Activated CD4-positive, alpha-beta T cell treated with anti-CD3 and anti-CD28 coated beads, Interleukin-2, amount 10 ng/mL, durations not matched to agents 7 days and 5 days (primary cell): ENCODE measurements at regions not wholly inside any gene's neighbourhood (a gene's known extent, or its start where the extent isn't known, plus 50 kb on each side); places are given as distances from the start of the nearest gene placed in this dataset.

Source experiments
- CTCF ChIA-PET: fragments of 350-600 bp; sonication (Branson Sonifier 250); formaldehyde crosslinking; loops from one replicate; lab custom pipeline; 2021; ENCODE audit warnings: antibody characterized with exemption; lab: Charles Lee
- POLR2A ChIA-PET: fragments of 350-600 bp; sonication (Branson Sonifier 250); formaldehyde crosslinking; loops from one replicate; lab custom pipeline; 2021; ENCODE audit warnings: antibody characterized with exemption; lab: Charles Lee
- DNase-seq: peaks from one replicate; pipeline ENCODE4 v3.0.0-alpha.2; 2020
- H3K27ac Mint-ChIP-seq: one replicate; pipeline ENCODE4 v1.8.0; 2021; ENCODE audit warnings: mild to moderate bottlenecking, moderate library complexity, mixed read lengths
- H3K27me3 Mint-ChIP-seq: one replicate; pipeline ENCODE4 v1.8.0; 2021; ENCODE audit warnings: mixed read lengths
- H3K36me3 Mint-ChIP-seq: one replicate; pipeline ENCODE4 v1.8.0; 2021; ENCODE audit warnings: low read depth, mixed read lengths
- H3K4me1 Mint-ChIP-seq: one replicate; pipeline ENCODE4 v1.8.0; 2021; ENCODE audit warnings: mixed read lengths
- H3K4me3 Mint-ChIP-seq: one replicate; pipeline ENCODE4 v1.8.0; 2021; ENCODE audit warnings: mild to moderate bottlenecking, moderate library complexity, mixed read lengths
- H3K9me3 Mint-ChIP-seq: one replicate; pipeline ENCODE4 v1.8.0; 2021; ENCODE audit warnings: mixed read lengths

- Mint-ChIP-seq H3K4me1 (no peaks in the 10 kb centered on the region), H3K9me3 (no peaks in the 10 kb centered on the region), H3K36me3 (no peaks in the 10 kb centered on the region), H3K27me3 (no peaks in the 10 kb centered on the region), H3K27ac (no peak overlapping the region), H3K4me3 (no peak overlapping the region)
- ChIA-PET POLR2A (no interaction called here), CTCF (no interaction called here)
- no peak for DNase-seq
Observed at GRCh38 chr3:26061947-26062346, 272.1 kb downstream of the OXSM start.

GRCh38 chr3:26064297-26064696 lies 274.4 kb downstream of the OXSM start:
- POLR2A ChIA-PET: no interaction called here
- Mint-ChIP-seq H3K9me3 (no peaks in the 10 kb centered on the region), H3K27ac (no peak overlapping the region), H3K4me1 (no peaks in the 10 kb centered on the region), H3K27me3 (no peaks in the 10 kb centered on the region), H3K36me3 (no peaks in the 10 kb centered on the region), H3K4me3 (no peak overlapping the region)
- no peak for DNase-seq
- CTCF ChIA-PET: no interaction called here

GRCh38 chr3:26068890-26069289 lies 279.0 kb downstream of the OXSM start:
- no peaks in the 10 kb centered on the region for H3K4me1 Mint-ChIP-seq

GRCh38 chr3:26070854-26071253 lies 281.0 kb downstream of the OXSM start:
- no peaks in the 10 kb centered on the region for H3K36me3 Mint-ChIP-seq
- CTCF ChIA-PET: no interaction called here
- no peak overlapping the region for H3K4me3 Mint-ChIP-seq
- H3K9me3 Mint-ChIP-seq: no peaks in the 10 kb centered on the region
- H3K4me1 Mint-ChIP-seq: no peaks in the 10 kb centered on the region
- no peaks in the 10 kb centered on the region for H3K27me3 Mint-ChIP-seq
- POLR2A ChIA-PET: no interaction called here
- no peak for DNase-seq
- H3K27ac Mint-ChIP-seq: no peak overlapping the region

More at GRCh38 chr3:26068890-26069289, 279.0 kb downstream of the OXSM start:
- no peaks in the 10 kb centered on the region for H3K36me3 Mint-ChIP-seq
- H3K27ac Mint-ChIP-seq: no peak overlapping the region
- no peaks in the 10 kb centered on the region for H3K27me3 Mint-ChIP-seq
- CTCF ChIA-PET: no interaction called here
- no peaks in the 10 kb centered on the region for H3K9me3 Mint-ChIP-seq
- POLR2A ChIA-PET: interaction anchor here (0.5 kb wide), 1 partner anchor 9 kb away, joined by 3 read pairs; no protein-coding TSS in a partner anchor
- no peak overlapping the region for H3K4me3 Mint-ChIP-seq
- DNase-seq: no peak

- no peaks in the 10 kb centered on the region for H3K36me3 Mint-ChIP-seq
- H3K27ac Mint-ChIP-seq: no peak overlapping the region
- H3K27me3 Mint-ChIP-seq: no peaks in the 10 kb centered on the region
- DNase-seq: no peak
- POLR2A ChIA-PET: no interaction called here
- H3K9me3 Mint-ChIP-seq: no peaks in the 10 kb centered on the region
- no peaks in the 10 kb centered on the region for H3K4me1 Mint-ChIP-seq
- H3K4me3 Mint-ChIP-seq: no peak overlapping the region
- CTCF ChIA-PET: no interaction called here
Observed at GRCh38 chr3:26074080-26074479, 284.2 kb downstream of the OXSM start.

GRCh38 chr3:26078539-26078938 lies 288.6 kb downstream of the OXSM start:
- Mint-ChIP-seq H3K36me3 (no peaks in the 10 kb centered on the region), H3K27me3 (no peaks in the 10 kb centered on the region), H3K27ac (no peak overlapping the region), H3K4me3 (no peak overlapping the region), H3K4me1 (no peaks in the 10 kb centered on the region), H3K9me3 (no peaks in the 10 kb centered on the region)
- POLR2A ChIA-PET: no interaction called here
- CTCF ChIA-PET: no interaction called here
- no peak for DNase-seq

GRCh38 chr3:26081166-26081565 lies 291.3 kb downstream of the OXSM start:
- ChIA-PET CTCF (no interaction called here), POLR2A (interaction anchor here (0.6 kb wide), 1 partner anchor 137 kb away, joined by 9 read pairs; no protein-coding TSS in a partner anchor)
- H3K4me3 Mint-ChIP-seq: no peak overlapping the region
- no peaks in the 10 kb centered on the region for H3K4me1 Mint-ChIP-seq
- H3K36me3 Mint-ChIP-seq: no peaks in the 10 kb centered on the region
- DNase-seq: no peak
- no peaks in the 10 kb centered on the region for H3K27me3 Mint-ChIP-seq
- H3K27ac Mint-ChIP-seq: no peak overlapping the region
- H3K9me3 Mint-ChIP-seq: no peaks in the 10 kb centered on the region

- DNase-seq: no peak
- H3K9me3 Mint-ChIP-seq: peaks cover 3% of the 10 kb centered on the region
- ChIA-PET CTCF (no interaction called here), POLR2A (interaction anchor here (0.6 kb wide), 1 partner anchor 136 kb away, joined by 9 read pairs; no protein-coding TSS in a partner anchor)
- H3K4me1 Mint-ChIP-seq: no peaks in the 10 kb centered on the region
- H3K27me3 Mint-ChIP-seq: no peaks in the 10 kb centered on the region
- H3K4me3 Mint-ChIP-seq: no peak overlapping the region
- no peaks in the 10 kb centered on the region for H3K36me3 Mint-ChIP-seq
- no peak overlapping the region for H3K27ac Mint-ChIP-seq
Observed at GRCh38 chr3:26081806-26082205, 291.9 kb downstream of the OXSM start.

GRCh38 chr3:26082911-26083310 lies 293.0 kb downstream of the OXSM start:
- Mint-ChIP-seq H3K9me3 (peaks cover 6% of the 10 kb centered on the region), H3K27me3 (no peaks in the 10 kb centered on the region), H3K27ac (no peak overlapping the region), H3K4me3 (no peak overlapping the region), H3K36me3 (no peaks in the 10 kb centered on the region), H3K4me1 (no peaks in the 10 kb centered on the region)
- CTCF ChIA-PET: no interaction called here
- POLR2A ChIA-PET: no interaction called here
- no peak for DNase-seq

- Mint-ChIP-seq H3K4me3 (no peak overlapping the region), H3K27ac (no peak overlapping the region), H3K36me3 (no peaks in the 10 kb centered on the region), H3K27me3 (no peaks in the 10 kb centered on the region), H3K4me1 (no peaks in the 10 kb centered on the region), H3K9me3 (peaks cover 13% of the 10 kb centered on the region)
- no peak for DNase-seq
- ChIA-PET CTCF (no interaction called here), POLR2A (no interaction called here)
Observed at GRCh38 chr3:26084629-26085028, 294.7 kb downstream of the OXSM start.

- Mint-ChIP-seq H3K27ac (no peak overlapping the region), H3K4me1 (no peaks in the 10 kb centered on the region), H3K36me3 (no peaks in the 10 kb centered on the region), H3K4me3 (no peak overlapping the region), H3K27me3 (no peaks in the 10 kb centered on the region), H3K9me3 (peaks cover 16% of the 10 kb centered on the region)
- CTCF ChIA-PET: no interaction called here
- POLR2A ChIA-PET: no interaction called here
- DNase-seq: no peak
Observed at GRCh38 chr3:26087751-26088150, 297.9 kb downstream of the OXSM start.

GRCh38 chr3:26089249-26089648 lies 299.4 kb downstream of the OXSM start:
- POLR2A ChIA-PET: no interaction called here
- no peaks in the 10 kb centered on the region for H3K4me1 Mint-ChIP-seq

GRCh38 chr3:26090589-26090988 lies 300.7 kb downstream of the OXSM start:
- Mint-ChIP-seq H3K9me3 (peaks cover 17% of the 10 kb centered on the region), H3K36me3 (no peaks in the 10 kb centered on the region), H3K27ac (no peak overlapping the region), H3K27me3 (no peaks in the 10 kb centered on the region), H3K4me1 (no peaks in the 10 kb centered on the region), H3K4me3 (no peak overlapping the region)
- ChIA-PET POLR2A (no interaction called here), CTCF (no interaction called here)
- no peak for DNase-seq

More at GRCh38 chr3:26089249-26089648, 299.4 kb downstream of the OXSM start:
- Mint-ChIP-seq H3K27ac (no peak overlapping the region), H3K36me3 (no peaks in the 10 kb centered on the region), H3K4me3 (no peak overlapping the region), H3K9me3 (peaks cover 16% of the 10 kb centered on the region), H3K27me3 (no peaks in the 10 kb centered on the region)
- DNase-seq: no peak
- CTCF ChIA-PET: no interaction called here

- ChIA-PET POLR2A (no interaction called here), CTCF (interaction anchor here (0.6 kb wide), 1 partner anchor 13 kb away, joined by 3 read pairs; no protein-coding TSS in a partner anchor)
Observed at GRCh38 chr3:26091096-26091495, 301.2 kb downstream of the OXSM start.

More at GRCh38 chr3:26091096-26091495, 301.2 kb downstream of the OXSM start:
- Mint-ChIP-seq H3K4me3 (no peak overlapping the region), H3K9me3 (peaks cover 19% of the 10 kb centered on the region), H3K27ac (no peak overlapping the region), H3K27me3 (no peaks in the 10 kb centered on the region), H3K4me1 (no peaks in the 10 kb centered on the region), H3K36me3 (no peaks in the 10 kb centered on the region)
- DNase-seq: no peak
